ENCODE measurements at regions not wholly inside any gene's neighbourhood (a gene's known extent, or its start where the extent isn't known, plus 50 kb on each side); places are given as distances from the start of the nearest gene placed in this dataset.
"Not testable (repeated sequence)": the region's sequence is repeated elsewhere in the genome, so short reads cannot be mapped to it uniquely, and the experiment has no call there.

DNA sequence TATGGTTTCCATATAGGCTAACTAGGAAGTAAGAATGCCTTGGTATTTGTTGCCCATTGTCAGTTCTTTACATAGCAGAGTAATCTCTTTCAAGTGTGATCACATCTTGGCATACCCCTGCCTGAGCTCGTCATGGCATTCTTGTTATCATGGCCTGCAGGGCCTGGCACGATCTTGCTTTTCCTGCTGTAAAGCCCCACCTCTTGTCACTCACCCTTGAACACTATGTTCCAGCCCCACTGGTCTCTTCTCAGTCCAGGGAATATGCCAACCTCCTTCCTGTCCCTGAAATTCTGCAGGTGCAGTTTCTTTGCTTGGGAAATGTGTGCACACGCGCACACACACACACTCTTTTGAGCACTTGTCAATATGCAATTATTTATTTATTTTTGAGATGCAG lies 250.2 kb upstream of the DMRT1 start:
- DNase-seq = no peak

DNA sequence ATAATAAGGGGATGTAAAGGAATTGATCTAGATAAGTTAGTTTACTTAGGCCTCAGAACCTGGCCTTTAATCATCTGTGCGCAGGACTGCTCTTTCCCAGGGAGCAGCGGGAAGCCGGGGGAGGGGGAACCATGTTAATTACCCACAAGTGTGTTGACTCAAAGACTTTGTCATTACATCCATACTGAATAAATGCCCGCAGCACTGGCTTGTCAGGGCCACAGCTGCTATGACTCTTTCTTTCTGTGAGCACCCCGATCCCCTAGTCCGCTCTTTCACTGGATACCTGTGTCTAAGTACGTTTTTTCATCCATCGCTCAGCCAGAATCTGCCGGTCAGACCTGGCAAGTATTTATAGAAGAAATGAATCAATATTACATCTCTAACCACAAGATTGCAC lies 249.3 kb upstream of the DMRT1 start:
- DNase-seq = no peak

GRCh38 chr9:592733-593132 lies 248.8 kb upstream of the DMRT1 start:
- DNase-seq = no peak

GRCh38 chr9:593809-594208 lies 247.7 kb upstream of the DMRT1 start:
- DNase-seq = no peak

DNA sequence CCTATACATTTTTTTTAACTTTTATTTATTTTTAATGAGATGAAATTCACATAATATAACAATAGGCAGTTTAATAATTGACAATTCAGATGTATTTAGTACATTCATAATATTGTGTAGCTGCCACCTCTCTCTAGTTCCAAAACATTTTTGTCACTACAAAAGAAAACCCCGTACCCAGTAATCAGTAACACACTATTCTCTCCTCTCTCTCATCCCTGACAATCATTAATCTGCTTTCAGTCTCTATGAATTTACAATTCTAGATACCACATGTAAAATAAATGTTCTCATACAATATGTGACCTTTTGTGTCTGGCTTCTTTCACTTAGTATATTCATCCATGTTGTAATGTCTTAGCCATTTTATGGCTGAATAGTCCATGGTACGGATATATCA lies 244.8 kb upstream of the DMRT1 start:
- no peak for DNase-seq

- no peak for DNase-seq
Observed at GRCh38 chr9:600006-600405, 241.5 kb upstream of the DMRT1 start.

- no peak for DNase-seq
Observed at GRCh38 chr9:602716-603115, 238.8 kb upstream of the DMRT1 start.

DNA sequence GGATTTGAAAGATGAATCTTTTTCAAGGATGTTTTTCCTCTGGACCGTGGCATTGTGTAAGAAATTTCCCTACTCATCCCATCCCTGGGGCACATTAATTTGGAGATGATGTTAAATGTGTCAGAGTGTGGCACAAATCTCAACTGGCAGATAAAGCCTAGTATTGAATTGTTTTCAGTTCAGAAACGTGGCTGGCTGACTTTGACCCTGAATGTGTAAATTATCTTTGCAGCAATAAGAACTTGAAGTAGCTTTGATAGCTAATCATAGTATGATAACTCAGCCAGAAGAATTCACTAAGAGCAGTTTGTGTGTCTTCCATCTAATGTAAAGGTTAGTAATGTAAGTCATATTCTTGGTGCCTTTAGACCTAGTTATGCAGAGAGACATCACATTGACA lies 238.4 kb upstream of the DMRT1 start:
- no peak for DNase-seq

DNA sequence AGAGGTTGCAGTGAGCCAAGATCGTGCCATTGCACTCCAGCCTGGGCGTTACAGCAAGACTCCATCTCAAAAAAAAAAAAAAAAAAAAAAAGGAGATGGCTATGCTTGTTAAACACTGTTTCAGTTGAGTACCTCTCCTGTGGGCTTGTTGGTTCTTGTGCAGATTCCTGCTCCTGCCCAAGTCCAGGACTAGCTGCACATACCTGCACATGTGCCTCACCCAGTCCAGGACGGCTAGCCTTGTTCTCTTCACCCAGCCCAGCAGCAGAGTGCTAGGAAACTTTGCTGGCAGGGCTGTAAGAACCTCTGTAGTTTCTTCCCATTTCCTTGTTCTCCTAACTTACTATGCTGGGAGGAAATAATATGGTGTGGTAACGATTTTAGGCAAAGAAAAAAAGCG lies 234.1 kb upstream of the DMRT1 start:
- no peak for DNase-seq

DNA sequence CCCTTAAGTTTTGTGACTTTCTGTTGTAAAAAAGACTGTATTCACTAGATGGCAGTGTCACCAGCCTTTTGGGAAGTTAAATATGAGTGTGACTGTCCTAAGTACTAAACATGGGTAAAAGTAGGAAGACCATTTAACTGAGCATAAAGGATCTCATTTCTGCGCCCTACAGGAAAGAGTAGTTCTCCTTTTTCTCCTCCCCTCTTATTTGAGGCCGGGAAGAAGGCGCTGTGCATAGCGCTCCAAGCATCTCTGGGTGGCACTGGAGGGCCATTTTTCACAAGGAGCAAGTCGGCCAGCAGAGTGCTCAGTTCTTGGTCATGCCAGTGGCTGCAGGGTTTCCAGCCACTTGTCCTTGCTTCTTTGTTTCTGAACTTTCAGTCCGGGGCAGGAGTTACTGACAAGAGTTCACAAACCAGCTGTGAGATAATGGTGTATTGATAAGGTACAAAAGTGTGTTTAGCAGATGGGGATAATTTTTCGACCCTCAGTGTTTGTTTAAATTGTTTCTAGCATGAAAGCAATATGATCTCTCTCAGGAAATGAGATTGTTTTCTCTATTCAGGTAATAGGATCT lies 227.6 kb upstream of the DMRT1 start:
- DNase-seq = peak; percentile 89

DNA sequence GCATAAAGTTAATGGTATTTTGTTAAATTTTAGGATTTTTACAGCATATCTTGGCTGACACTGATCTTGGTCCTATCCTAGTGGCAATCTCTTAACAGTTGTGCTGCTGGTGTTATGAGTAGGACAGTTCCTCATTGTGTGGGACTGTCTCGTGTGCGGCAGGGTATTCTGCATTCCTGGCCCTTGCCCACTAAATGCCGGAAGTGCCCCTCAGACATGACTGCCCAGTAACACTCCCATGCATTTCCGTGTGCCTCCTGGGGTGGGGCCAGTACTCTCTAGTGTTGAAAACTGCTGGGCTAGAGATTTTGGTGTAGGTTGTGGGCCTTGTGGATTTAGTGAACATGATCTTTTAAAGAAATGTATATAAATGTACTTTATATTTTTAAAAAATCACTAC lies 227.1 kb upstream of the DMRT1 start:
- peak; percentile 47 for DNase-seq

- DNase-seq = no peak
Observed at GRCh38 chr9:615756-616155, 225.7 kb upstream of the DMRT1 start.

GRCh38 chr9:616694-617093 lies 224.8 kb upstream of the DMRT1 start:
- no peak for DNase-seq

DNA sequence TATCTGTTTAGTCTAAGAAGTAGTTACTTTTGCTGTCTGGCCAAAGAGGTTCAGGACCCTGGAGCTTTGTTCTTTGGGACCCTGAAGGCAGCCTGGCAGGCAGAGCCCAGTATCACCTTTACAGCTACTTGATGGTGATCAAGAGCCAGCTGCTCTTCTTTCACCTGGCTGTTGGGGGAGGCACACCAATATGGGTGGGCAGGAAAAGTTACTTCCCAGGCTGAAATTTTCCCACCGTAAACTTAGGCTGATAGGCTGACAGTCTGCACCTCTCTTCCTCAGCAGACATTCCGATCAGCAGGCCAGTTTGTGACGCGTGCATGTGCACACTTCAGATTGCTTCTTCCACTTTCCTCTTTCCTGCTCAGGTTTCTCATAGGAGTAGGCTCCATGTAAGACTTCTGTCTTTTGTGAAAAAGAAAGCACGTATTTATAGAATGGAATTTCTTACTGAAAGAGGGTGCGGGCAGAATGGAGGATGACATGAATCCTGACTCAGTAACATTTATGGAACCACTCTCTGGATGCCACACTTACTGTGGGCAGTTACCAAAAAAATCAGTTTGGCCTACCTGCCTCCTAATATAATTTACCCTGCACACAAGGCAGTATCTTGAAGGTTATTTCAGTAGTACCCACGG lies 223.9 kb upstream of the DMRT1 start:
- no peak for DNase-seq

- no peak for DNase-seq
Observed at GRCh38 chr9:618478-618877, 223.0 kb upstream of the DMRT1 start.

- no peak for DNase-seq
Observed at GRCh38 chr9:621201-621855, 220.2 kb upstream of the DMRT1 start.

GRCh38 chr9:624935-625500 lies 216.5 kb upstream of the DMRT1 start:
- no peak for DNase-seq

DNA sequence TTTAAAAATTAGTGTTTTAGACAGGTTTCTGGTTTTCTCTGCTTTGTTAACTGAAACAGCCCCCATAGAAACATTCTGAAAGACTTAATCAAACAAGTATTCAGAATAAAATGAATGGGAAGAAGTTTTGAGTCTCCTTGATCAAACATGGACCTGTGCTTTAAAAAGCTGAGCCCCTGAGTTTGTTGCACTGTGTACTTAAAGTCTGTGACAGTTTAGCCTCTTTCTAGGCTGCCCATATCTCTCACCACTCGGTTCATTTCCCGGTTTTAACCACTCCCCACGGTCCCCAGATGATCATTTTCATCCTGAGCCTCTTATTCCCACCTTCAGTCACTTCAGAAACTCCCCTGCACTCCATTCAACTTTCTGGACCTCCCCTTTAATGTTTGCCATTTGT lies 215.9 kb upstream of the DMRT1 start:
- no peak for DNase-seq

DNA sequence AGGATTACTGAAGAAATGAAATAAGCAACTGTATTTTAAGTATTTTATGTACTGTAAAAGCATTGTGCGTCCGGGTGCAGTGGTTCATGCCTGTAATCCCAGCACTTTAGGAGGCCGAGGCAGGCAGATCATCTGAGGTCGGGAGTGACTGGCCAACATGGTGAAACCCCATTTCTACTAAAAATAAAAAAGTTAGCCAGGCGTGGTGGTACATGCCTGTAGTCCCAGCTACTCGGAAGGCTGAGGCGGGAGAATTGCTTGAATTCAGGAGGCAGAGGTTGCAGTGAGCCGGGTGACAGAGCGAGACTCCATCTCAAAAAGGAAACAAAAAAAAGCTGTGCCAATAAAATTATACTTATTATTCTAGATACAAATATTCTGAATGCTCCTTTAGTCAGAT lies 215.4 kb upstream of the DMRT1 start:
- not testable (repeated sequence) for DNase-seq

DNA sequence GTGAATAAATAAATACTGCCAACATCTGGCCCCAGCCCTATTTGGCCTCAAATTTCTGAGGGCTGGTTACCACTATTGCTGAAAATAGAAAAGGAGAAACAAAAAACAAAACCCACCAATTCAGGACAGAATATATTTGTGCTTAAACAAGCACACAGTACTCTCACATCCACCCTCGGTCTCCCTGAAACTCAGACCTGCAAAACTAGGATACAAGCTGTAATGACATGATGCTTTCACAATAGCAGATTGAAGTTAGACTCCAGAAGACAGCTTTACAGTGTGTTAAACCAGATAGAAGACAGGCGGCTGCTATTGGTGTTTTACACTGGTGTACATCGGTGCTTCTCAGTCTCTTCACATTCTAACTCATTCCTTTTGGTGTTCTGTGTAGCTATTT lies 214.9 kb upstream of the DMRT1 start:
- no peak for DNase-seq

DNA sequence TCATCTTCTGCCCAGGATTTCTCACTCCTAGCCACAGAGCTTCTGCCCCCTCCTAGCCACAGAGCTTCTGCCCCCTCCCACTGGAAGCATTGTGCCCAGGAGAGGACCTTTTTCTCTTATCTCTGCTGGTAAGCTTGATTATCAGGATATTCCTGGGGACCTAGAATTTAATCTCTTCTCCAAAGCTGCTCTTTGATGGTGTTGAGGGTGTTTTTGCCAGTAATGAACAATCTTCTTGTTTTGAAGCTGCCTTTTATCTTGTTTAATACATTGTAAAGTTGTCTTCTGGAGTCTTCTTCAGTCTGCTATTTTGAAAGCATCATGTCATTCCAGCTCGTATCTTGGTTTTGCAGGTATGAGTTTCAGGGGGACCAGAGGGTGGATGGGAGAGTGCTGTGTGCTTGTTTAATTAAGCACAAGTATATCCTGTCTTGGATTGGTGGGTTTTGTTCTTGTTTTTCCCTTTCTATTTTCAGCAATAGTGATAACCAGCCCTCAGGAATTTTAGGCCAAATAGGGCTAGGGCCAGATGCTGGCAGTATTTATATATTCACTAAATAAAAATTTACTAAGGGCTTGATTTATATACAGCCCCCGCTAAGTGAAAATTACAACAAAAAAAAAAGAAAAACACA lies 214.0 kb upstream of the DMRT1 start:
- DNase-seq = no peak

DNA sequence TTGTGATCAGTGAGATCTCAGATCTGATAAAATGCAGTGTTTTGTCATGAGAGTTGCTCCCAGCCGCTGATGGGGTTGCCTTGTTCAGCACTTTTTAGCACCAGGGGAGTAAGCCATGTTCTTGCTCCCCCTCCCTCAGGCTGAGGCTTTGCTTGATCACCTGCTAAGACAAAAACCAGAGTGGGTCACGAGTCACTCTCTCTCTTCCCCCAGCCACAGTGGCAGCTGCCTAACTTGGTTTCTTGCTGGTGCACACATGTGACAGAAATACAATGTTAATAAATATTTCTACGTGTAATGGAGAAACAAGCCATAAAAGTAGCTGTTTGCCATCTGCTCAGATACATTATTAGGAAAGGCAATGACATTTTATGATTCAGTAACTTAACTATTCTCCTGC lies 212.4 kb upstream of the DMRT1 start:
- DNase-seq = no peak

DNA sequence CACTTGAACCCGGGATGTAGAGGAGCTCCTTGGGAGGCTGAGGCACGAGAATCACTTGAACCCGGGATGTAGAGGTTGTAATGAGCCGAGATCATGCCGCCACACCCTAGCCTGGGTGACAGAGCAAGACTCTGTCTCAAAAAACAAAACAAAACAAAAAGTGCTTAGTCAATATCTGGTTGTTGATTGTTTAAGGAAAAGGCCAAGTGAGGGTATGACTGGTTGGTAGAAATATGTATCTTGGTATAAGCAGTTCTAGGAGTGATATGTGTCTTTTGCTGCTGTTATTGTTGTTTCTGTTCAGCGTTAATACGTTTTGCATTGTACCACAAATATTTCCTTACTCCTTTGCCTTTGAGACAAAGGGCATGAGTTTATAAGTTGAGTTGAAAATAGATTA lies 210.7 kb upstream of the DMRT1 start:
- no peak for DNase-seq

DNA sequence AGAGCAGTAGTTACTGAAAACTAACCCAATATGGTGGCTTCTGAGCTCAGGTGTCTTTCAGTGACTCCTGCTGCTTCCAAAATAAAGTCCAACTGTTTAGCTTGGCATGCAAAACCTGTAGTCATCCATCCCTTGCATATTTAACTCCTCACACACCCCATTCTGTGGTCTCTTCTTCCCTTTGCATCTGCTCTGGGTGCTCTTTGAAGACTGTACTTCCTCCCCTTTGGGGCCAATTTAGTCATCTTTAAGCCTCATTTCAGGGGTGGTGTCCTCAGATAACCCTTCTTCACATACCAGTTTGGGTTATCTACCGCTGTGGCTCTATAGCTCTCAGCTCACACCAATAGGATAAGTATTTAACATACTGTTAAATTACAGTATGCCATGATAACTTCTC lies 209.9 kb upstream of the DMRT1 start:
- no peak for DNase-seq
